Pancreas (tissue), 10 donors: ENCODE measurements at regions not wholly inside any gene's neighbourhood (a gene's known extent, or its start where the extent isn't known, plus 50 kb on each side); places are given as distances from the start of the nearest gene placed in this dataset.

Experiments
- ATAC-seq, 4 donors: fragments of 200-7000 bp; cut with Tn5 transposase; one replicate each; pipeline versions ENCODE4 v1.8.0 to v1.9.1; 2020; ENCODE audit warnings: mild to moderate bottlenecking in 4 of 4, moderate library complexity in 4 of 4
- DNase-seq, 6 donors: peaks; one replicate each; pipeline ENCODE4 v3.0.0-alpha.2; 2020
- FAIRE-seq: peaks from 2 replicates; lab custom pipeline; 2012; peaks lifted over from hg19 to GRCh38; lab: Jason Lieb, UNC
- H3K27ac ChIP-seq, 4 donors: fragments of 200-600 bp; sonication (generic); 1 replicate in 3 of 4; 2 replicates in 1 of 4; pipeline versions ENCODE4 v1.5.0 to v1.8.0; 2020
- H3K27me3 ChIP-seq, 4 donors: fragments of 200-600 bp; one replicate each; pipeline ENCODE4 v1.8.0; 2021
- H3K36me3 ChIP-seq, 3 donors: fragments of 200-600 bp; sonication (generic) in 1 of 3; one replicate each; pipeline versions ENCODE4 v1.5.0 to v1.8.0; 2020 to 2021
- H3K4me1 ChIP-seq, 3 donors: fragments of 200-600 bp; one replicate each; pipeline ENCODE4 v1.8.0; 2021
- H3K4me3 ChIP-seq, 4 donors: fragments of 200-600 bp; sonication (generic) in 2 of 4; one replicate each; pipeline versions ENCODE4 v1.5.0 to v1.8.0; 2020 to 2021
- H3K9me3 ChIP-seq, 4 donors: fragments of 200-600 bp; one replicate each; pipeline ENCODE4 v1.8.0; 2021
- WGBS, 2 donors: extraction: QIAGEN DNeasy Blood & Tissue Kit; methylation state at CpG; one replicate each; pipeline ENCODE4 v1.1.7; 2013; 5-methylcytosine and 5-hydroxymethylcytosine counted together
- intact Hi-C, 3 donors: fragments of 100-400 bp; cut with DNase I; formaldehyde crosslinking; loops; one replicate each; pipeline versions ENCODE4 v1.11.1 to v1.14.2; 2022
- TF ChIP-seq, protein P1 (sequence below), 4 donors: fragments of 200-600 bp; sonication (generic) in 3 of 4; IDR thresholded peaks; one replicate each; pipeline versions ENCODE4 v1.5.0 to v1.8.0; 2021; ENCODE audit warnings: antibody characterized with exemption in 4 of 4
- donor health status: healthy with polysubstance abuse.
- donor health status: DM: no; HTN: no; CAD: no; lungs with moderate emphysema.
- donor health status: DM: no; HTN: no; CAD: no.
- donor health status: control.
- donor health status: control.
- donor health status: Bipolar disorder and iron deficiency.
- donor health status: DM: yes; HTN: yes; CAD: no.
- donor health status: DM: no; HTN: no; CAD: no.
- donor health status: DM: no; HTN: no; CAD: no.
- donor health status: DM: yes; HTN: yes; CAD: no.

- H3K27ac ChIP-seq: no peak overlapping the region
- H3K4me1 ChIP-seq: no peaks in the 10 kb centered on the region
- H3K27me3 ChIP-seq: no peaks in the 10 kb centered on the region
- intact Hi-C loops: no loop called here
- FAIRE-seq (no peak), ATAC-seq (no peak), DNase-seq (no peak)
- 88 to 89% methylated on average over 7 of the region's 7 CpGs for WGBS, 2 donors
- TF ChIP-seq, protein P1, sequence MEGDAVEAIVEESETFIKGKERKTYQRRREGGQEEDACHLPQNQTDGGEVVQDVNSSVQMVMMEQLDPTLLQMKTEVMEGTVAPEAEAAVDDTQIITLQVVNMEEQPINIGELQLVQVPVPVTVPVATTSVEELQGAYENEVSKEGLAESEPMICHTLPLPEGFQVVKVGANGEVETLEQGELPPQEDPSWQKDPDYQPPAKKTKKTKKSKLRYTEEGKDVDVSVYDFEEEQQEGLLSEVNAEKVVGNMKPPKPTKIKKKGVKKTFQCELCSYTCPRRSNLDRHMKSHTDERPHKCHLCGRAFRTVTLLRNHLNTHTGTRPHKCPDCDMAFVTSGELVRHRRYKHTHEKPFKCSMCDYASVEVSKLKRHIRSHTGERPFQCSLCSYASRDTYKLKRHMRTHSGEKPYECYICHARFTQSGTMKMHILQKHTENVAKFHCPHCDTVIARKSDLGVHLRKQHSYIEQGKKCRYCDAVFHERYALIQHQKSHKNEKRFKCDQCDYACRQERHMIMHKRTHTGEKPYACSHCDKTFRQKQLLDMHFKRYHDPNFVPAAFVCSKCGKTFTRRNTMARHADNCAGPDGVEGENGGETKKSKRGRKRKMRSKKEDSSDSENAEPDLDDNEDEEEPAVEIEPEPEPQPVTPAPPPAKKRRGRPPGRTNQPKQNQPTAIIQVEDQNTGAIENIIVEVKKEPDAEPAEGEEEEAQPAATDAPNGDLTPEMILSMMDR (IDR thresholded peaks at IDR 0.05): no peak
- no peak overlapping the region for H3K4me3 ChIP-seq
- no peaks in the 10 kb centered on the region for H3K9me3 ChIP-seq
- H3K36me3 ChIP-seq: no peaks in the 10 kb centered on the region
Observed at GRCh38 chr2:121144111-121144510, 140.9 kb downstream of the TFCP2L1 start.

- H3K27ac ChIP-seq: no peak overlapping the region
- FAIRE-seq (no peak), ATAC-seq (no peak), DNase-seq (no peak)
- H3K4me1 ChIP-seq: no peaks in the 10 kb centered on the region
- no peaks in the 10 kb centered on the region for H3K9me3 ChIP-seq
- H3K36me3 ChIP-seq: no peaks in the 10 kb centered on the region
- H3K4me3 ChIP-seq: no peak overlapping the region
- 96 to 97% methylated on average over 5 of the region's 5 CpGs for WGBS, 2 donors
- H3K27me3 ChIP-seq: no peaks in the 10 kb centered on the region
- intact Hi-C loops: no loop called here
- TF ChIP-seq, protein P1 (IDR thresholded peaks at IDR 0.05): no peak
Observed at GRCh38 chr2:121146630-121147029, 138.4 kb downstream of the TFCP2L1 start.

GRCh38 chr2:121147766-121148165, 137.2 kb downstream of the TFCP2L1 start:
- no peaks in the 10 kb centered on the region for H3K36me3 ChIP-seq
- no peaks in the 10 kb centered on the region for H3K9me3 ChIP-seq
- 57 to 58% methylated on average over 1 of the region's 1 CpG for whole genome bisulfite sequencing, 2 donors
- FAIRE-seq (no peak), DNase-seq (no peak), ATAC-seq (peak in 1 of 4 donors; percentile 44)
- no peak overlapping the region for H3K27ac ChIP-seq
- H3K4me3 ChIP-seq: no peak overlapping the region
- H3K27me3 ChIP-seq: no peaks in the 10 kb centered on the region
- H3K4me1 ChIP-seq: no peaks in the 10 kb centered on the region
- intact Hi-C loops: no loop called here
- TF ChIP-seq, protein P1 (IDR thresholded peaks at IDR 0.05): no peak

- WGBS, 2 donors: 78 to 85% methylated on average over 3 of the region's 3 CpGs
- Histone ChIP-seq H3K9me3 (no peaks in the 10 kb centered on the region), H3K4me3 (no peak overlapping the region), H3K36me3 (no peaks in the 10 kb centered on the region), H3K27ac (no peak overlapping the region), H3K27me3 (no peaks in the 10 kb centered on the region), H3K4me1 (no peaks in the 10 kb centered on the region)
- FAIRE-seq: no peak
- DNase-seq: no peak
- ATAC-seq: no peak
- intact Hi-C loops: no loop called here
- TF ChIP-seq, protein P1 (IDR thresholded peaks at IDR 0.05): no peak
Observed at GRCh38 chr2:121148481-121148880, 136.5 kb downstream of the TFCP2L1 start.

DNA sequence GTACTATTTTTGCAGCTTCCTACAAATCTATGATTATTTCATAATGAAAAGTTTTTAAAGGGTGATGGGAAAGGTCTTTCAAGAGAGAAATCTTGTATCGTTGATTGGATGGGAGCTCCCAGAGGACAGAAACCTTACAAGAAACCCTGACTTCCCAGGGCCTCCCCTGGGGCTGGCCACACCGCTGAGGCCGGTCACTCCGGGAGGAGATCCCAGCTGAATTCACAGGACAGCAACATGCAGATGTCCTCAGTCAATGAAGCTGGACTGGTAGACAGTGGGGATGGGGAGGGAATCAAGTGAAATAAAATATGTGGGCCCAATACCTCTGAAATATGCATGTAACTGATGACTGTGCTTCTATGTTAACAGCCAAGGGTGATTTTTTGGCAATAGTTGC, 135.6 kb downstream of the TFCP2L1 start:
- DNase-seq: no peak
- WGBS, 2 donors: 85 to 91% methylated on average over 4 of the region's 4 CpGs
- no peak for FAIRE-seq

More for the DNA sequence above, 135.6 kb downstream of the TFCP2L1 start:
- Histone ChIP-seq H3K27me3 (no peaks in the 10 kb centered on the region), H3K36me3 (no peaks in the 10 kb centered on the region), H3K4me3 (no peak overlapping the region), H3K27ac (no peak overlapping the region), H3K4me1 (no peaks in the 10 kb centered on the region), H3K9me3 (no peaks in the 10 kb centered on the region)
- no peak for ATAC-seq
- intact Hi-C loops: no loop called here
- TF ChIP-seq, protein P1 (IDR thresholded peaks at IDR 0.05): no peak
